ENCODE measurements at regions not wholly inside any gene's neighbourhood (a gene's known extent, or its start where the extent isn't known, plus 50 kb on each side); places are given as distances from the start of the nearest gene placed in this dataset.

- POLR2A ChIA-PET, result no interaction called here
- TF ChIP-seq, protein P1, sequence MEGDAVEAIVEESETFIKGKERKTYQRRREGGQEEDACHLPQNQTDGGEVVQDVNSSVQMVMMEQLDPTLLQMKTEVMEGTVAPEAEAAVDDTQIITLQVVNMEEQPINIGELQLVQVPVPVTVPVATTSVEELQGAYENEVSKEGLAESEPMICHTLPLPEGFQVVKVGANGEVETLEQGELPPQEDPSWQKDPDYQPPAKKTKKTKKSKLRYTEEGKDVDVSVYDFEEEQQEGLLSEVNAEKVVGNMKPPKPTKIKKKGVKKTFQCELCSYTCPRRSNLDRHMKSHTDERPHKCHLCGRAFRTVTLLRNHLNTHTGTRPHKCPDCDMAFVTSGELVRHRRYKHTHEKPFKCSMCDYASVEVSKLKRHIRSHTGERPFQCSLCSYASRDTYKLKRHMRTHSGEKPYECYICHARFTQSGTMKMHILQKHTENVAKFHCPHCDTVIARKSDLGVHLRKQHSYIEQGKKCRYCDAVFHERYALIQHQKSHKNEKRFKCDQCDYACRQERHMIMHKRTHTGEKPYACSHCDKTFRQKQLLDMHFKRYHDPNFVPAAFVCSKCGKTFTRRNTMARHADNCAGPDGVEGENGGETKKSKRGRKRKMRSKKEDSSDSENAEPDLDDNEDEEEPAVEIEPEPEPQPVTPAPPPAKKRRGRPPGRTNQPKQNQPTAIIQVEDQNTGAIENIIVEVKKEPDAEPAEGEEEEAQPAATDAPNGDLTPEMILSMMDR (IDR thresholded peaks at IDR 0.05; ENCODE audit: control extremely low read depth, extremely low read depth, low read depth, missing control alignments), result no peak
- DNase-seq (ENCODE audit: extremely low spot score), result no peak
- CTCF ChIA-PET, result no interaction called here
Observed at GRCh38 chr3:6732807-6733206, 128.1 kb upstream of the GRM7 start.

DNA sequence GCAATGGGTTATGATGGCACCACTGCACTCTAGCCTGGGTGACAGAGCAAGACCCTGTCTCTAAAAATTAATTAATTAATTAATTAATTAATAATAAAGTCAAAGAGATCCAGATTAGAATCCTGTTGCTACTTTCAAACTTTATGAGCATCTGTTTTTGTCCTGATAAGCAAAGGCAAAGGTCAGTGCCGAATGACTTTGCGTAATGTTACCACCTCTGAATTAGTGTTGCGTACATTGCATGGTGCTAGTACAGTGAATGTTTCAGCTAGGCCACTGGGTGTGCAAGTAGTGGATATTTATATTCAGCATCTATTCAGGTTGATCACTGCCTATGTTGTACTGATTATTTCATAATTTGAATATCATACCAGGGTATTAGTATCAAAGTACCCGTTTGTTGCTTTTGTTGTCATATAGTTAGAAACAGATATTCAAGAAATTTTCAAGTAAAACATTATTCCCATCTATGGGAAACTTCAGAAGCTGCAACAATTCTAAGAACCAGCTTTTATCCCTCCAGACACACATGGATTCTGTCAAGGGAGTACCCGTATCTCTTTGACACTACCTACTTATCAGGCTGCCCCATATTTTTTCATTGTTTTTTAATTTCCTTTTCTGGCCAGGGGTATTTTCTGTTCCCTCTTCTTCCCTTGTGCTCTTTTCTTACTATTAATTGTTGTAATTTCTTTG, 127.1 kb upstream of the GRM7 start:
- ChIA-PET CTCF (no interaction called here), POLR2A (no interaction called here)
- DNase-seq (ENCODE audit: extremely low spot score), result no peak
- TF ChIP-seq, protein P1 (IDR thresholded peaks at IDR 0.05; ENCODE audit: control extremely low read depth, extremely low read depth, low read depth, missing control alignments), result no peak

- ChIA-PET CTCF (no interaction called here), POLR2A (no interaction called here)
- TF ChIP-seq, protein P1 (IDR thresholded peaks at IDR 0.05; ENCODE audit: control extremely low read depth, extremely low read depth, low read depth, missing control alignments), result no peak
- DNase-seq (ENCODE audit: extremely low spot score), result no peak
Observed at GRCh38 chr3:6734395-6734746, 126.5 kb upstream of the GRM7 start.

GRCh38 chr3:6736836-6737629, 123.9 kb upstream of the GRM7 start:
- ChIA-PET CTCF (interaction anchor here (0.9 to 1.4 kb wide), 5 partner anchors 9 to 48 kb away, joined by 3 to 5 read pairs (median 4); no protein-coding TSS in a partner anchor), POLR2A (no interaction called here)

GRCh38 chr3:6737630-6738029, 123.3 kb upstream of the GRM7 start:
- TF ChIP-seq, protein P1 (IDR thresholded peaks at IDR 0.05; ENCODE audit: control extremely low read depth, extremely low read depth, low read depth, missing control alignments), result no peak
- POLR2A ChIA-PET, result no interaction called here
- DNase-seq (ENCODE audit: extremely low spot score), result no peak
- CTCF ChIA-PET, result interaction anchor here (0.9 to 1.4 kb wide), 4 partner anchors 10 to 48 kb away, joined by 3 to 5 read pairs (median 4); no protein-coding TSS in a partner anchor

More at GRCh38 chr3:6736836-6737629, 123.9 kb upstream of the GRM7 start:
- no peak for DNase-seq (ENCODE audit: extremely low spot score)
- TF ChIP-seq, protein P1 (IDR thresholded peaks at IDR 0.05; ENCODE audit: control extremely low read depth, extremely low read depth, low read depth, missing control alignments), result no peak

GRCh38 chr3:6739288-6739687, 121.6 kb upstream of the GRM7 start:
- POLR2A ChIA-PET, result no interaction called here
- CTCF ChIA-PET, result interaction anchor here (2.2 kb wide), 1 partner anchor 10 kb away, joined by 7 read pairs; no protein-coding TSS in a partner anchor
- DNase-seq (ENCODE audit: extremely low spot score), result no peak
- TF ChIP-seq, protein P1 (IDR thresholded peaks at IDR 0.05; ENCODE audit: control extremely low read depth, extremely low read depth, low read depth, missing control alignments), result no peak
